Prostate gland (tissue), 2 donors: ENCODE measurements at regions not wholly inside any gene's neighbourhood (a gene's known extent, or its start where the extent isn't known, plus 50 kb on each side); places are given as distances from the start of the nearest gene placed in this dataset.

Experiments used
- CTCF ChIP-seq, 4 experiments: fragments of 200-600 bp in 2 of 4; fragments of 450-650 bp in 2 of 4; sonication (generic) in 2 of 4; IDR thresholded peaks; 1 replicate in 3 of 4; 2 replicates in 1 of 4; pipeline ENCODE4 v1.5.1; 2016 to 2019; ENCODE audit warnings: antibody characterized with exemption in 4 of 4, mild to moderate bottlenecking in 2 of 4, moderate library complexity in 2 of 4
- POLR2A ChIP-seq: fragments of 450-650 bp; IDR thresholded peaks from one replicate; pipeline ENCODE4 v1.6.1; 2016; ENCODE audit warnings: antibody characterized with exemption, mild to moderate bottlenecking

- TF ChIP-seq CTCF (IDR thresholded peaks at IDR 0.05), result no peak
- no peak for TF ChIP-seq POLR2A
Measured at GRCh38 chr3:184480831-184481230, 80.8 kb upstream of the EPHB3 start.
